HG02938 (cell line): ENCODE measurements at regions not wholly inside any gene's neighbourhood (a gene's known extent, or its start where the extent isn't known, plus 50 kb on each side); places are given as distances from the start of the nearest gene placed in this dataset.

Experiments used
- ATAC-seq: cut with Tn5 transposase; IDR thresholded peaks from one replicate; pipeline ENCODE4 v1.9.1; 2021; ENCODE audit warnings: mild to moderate bottlenecking, moderate library complexity; ENCODE audit not compliant: unreplicated experiment

- no peak for ATAC-seq
These were observed 342.2 kb upstream of the DYNLRB2 start for GRCh38 chr16:80198311-80199299.

GRCh38 chr16:80197741-80198201, 343.0 kb upstream of the DYNLRB2 start:
- ATAC-seq, result no peak

GRCh38 chr16:80191928-80192327, 348.9 kb upstream of the DYNLRB2 start:
- ATAC-seq, result no peak

GRCh38 chr16:80189476-80190175, 351.2 kb upstream of the DYNLRB2 start:
- no peak for ATAC-seq

GRCh38 chr16:80176114-80176513, 364.7 kb upstream of the DYNLRB2 start:
- ATAC-seq, result no peak

- no peak for ATAC-seq
These were observed 365.8 kb upstream of the DYNLRB2 start for GRCh38 chr16:80175011-80175410.

GRCh38 chr16:80174416-80174815, 366.4 kb upstream of the DYNLRB2 start:
- ATAC-seq, result no peak

- no peak for ATAC-seq
These were observed 369.0 kb upstream of the DYNLRB2 start for GRCh38 chr16:80171746-80172145.

- no peak for ATAC-seq
These were observed 369.6 kb upstream of the DYNLRB2 start for GRCh38 chr16:80171199-80171598.

- no peak for ATAC-seq
These were observed 373.0 kb upstream of the DYNLRB2 start for GRCh38 chr16:80167657-80168390.

GRCh38 chr16:80166082-80166481, 374.7 kb upstream of the DYNLRB2 start:
- no peak for ATAC-seq

- no peak for ATAC-seq
These were observed 375.7 kb upstream of the DYNLRB2 start for GRCh38 chr16:80164966-80165550.

GRCh38 chr16:80163339-80163738, 377.5 kb upstream of the DYNLRB2 start:
- ATAC-seq, result no peak

- no peak for ATAC-seq
These were observed 378.7 kb upstream of the DYNLRB2 start for GRCh38 chr16:80161799-80162739.

- no peak for ATAC-seq
These were observed 382.0 kb upstream of the DYNLRB2 start for GRCh38 chr16:80158766-80159165.

- no peak for ATAC-seq
These were observed 389.1 kb upstream of the DYNLRB2 start for GRCh38 chr16:80151722-80152111.

GRCh38 chr16:80150978-80151721, 389.6 kb upstream of the DYNLRB2 start:
- no peak for ATAC-seq

GRCh38 chr16:80148826-80149225, 392.0 kb upstream of the DYNLRB2 start:
- ATAC-seq, result no peak

GRCh38 chr16:80147026-80147655, 393.7 kb upstream of the DYNLRB2 start:
- no peak for ATAC-seq
